ENCODE measurements at regions not wholly inside any gene's neighbourhood (a gene's known extent, or its start where the extent isn't known, plus 50 kb on each side); places are given as distances from the start of the nearest gene placed in this dataset.
A peak's percentile ranks its signal among the peaks of the same experiment; 100 is the strongest.

DNA sequence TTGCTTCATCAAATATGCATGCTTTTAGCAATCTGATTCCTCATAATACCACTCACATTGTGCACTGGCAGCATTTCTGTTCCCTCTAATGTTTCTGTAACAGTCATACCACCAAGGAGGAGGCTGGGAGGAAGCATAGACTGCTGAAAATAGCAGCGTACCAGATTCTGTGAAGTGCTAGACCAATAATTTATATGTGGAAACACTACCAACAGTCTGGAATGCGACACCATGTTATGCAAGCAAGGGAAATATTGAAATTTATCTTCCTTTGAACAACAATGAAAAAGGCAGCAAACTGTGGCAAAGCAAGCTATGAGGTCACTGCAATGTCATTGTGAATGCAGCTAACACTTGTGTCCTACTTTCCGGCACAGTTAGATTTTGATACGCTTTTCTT, 1388.0 kb downstream of the EFNB2 start:
- CTCF ChIA-PET, result interaction anchor here (1.3 to 1.4 kb wide), 2 partner anchors 9 to 10 kb away, joined by 3 read pairs; no protein-coding TSS in a partner anchor
- TF ChIP-seq CTCF (IDR thresholded peaks at IDR 0.05; ENCODE audit: control extremely low read depth, extremely low read depth, low read depth, missing control alignments), result no peak
- POLR2A ChIA-PET, result no interaction called here
- DNase-seq (ENCODE audit: extremely low spot score), result no peak

DNA sequence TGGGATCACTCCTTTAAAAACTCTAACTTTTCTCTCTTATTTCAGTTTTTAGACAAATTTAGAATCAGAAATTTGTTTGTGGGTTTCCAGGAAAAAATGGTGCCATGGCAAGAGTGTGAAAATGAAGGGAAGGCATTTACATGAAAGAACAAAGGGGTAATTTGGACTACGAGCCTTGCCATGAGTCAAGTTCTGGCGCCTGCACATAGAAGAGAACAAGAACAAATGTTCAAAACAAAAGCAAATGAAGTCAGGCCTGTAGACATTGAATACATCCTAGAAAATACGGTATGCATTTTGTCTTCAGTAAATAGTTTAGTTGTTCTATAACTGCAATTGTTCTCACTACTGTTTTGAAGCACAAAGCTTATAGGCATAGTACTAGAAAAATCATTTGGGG, 1390.5 kb downstream of the EFNB2 start:
- no peak for TF ChIP-seq CTCF (IDR thresholded peaks at IDR 0.05; ENCODE audit: control extremely low read depth, extremely low read depth, low read depth, missing control alignments)
- CTCF ChIA-PET, result interaction anchor here (1.1 to 1.5 kb wide), 4 partner anchors 13 to 168 kb away, joined by 3 read pairs; no protein-coding TSS in a partner anchor
- DNase-seq (ENCODE audit: extremely low spot score), result no peak
- POLR2A ChIA-PET, result no interaction called here

DNA sequence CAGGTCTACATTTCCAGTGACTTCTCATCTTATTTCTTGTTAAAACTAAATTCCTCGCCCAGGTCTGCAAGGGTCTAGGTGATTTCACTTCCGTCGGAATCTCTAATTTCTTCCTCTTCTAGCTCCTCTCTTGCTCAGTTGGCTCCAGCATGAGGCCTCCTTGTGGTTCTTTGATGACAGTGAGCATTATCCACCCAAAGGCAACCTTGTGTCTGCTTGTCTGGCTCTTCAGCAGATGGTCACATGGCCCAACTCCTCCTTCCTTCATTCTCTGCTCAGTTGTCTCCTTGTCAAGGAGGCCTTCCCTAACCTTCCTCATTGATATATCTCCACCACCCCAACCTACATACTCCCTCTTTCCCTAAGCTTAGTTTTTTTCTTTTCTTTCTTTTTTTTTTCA, 1391.4 kb downstream of the EFNB2 start:
- no peak for TF ChIP-seq CTCF (IDR thresholded peaks at IDR 0.05; ENCODE audit: control extremely low read depth, extremely low read depth, low read depth, missing control alignments)
- CTCF ChIA-PET, result interaction anchor here (1.3 to 1.4 kb wide), 2 partner anchors 14 to 17 kb away, joined by 4 read pairs; no protein-coding TSS in a partner anchor

DNA sequence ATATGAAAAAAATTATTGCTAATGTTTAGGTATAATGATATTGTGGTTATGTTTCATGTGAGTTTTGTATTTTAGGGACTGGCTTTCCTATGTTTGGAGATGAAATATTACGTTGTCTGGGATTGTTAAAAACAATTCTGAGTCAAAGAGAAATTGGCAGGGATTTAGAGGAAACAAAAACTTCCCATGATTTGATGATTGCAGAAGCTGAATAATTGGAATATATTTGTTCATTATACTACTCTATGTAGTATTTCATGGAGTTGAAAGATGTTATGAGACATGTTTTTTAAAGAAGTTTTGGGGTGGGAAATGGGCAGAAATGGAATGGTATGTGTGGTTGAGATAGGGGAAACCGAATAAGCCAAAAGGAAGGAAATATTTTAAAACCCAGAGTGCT, 1392.9 kb downstream of the EFNB2 start:
- ChIA-PET CTCF (interaction anchor here (0.9 to 1.4 kb wide), 3 partner anchors 9 to 1393 kb away, joined by 3 to 4 read pairs (median 3); partner anchors contain the start of gene EFNB2), POLR2A (no interaction called here)
- TF ChIP-seq CTCF (IDR thresholded peaks at IDR 0.05; ENCODE audit: control extremely low read depth, extremely low read depth, low read depth, missing control alignments), result no peak
- DNase-seq (ENCODE audit: extremely low spot score), result no peak

More for the DNA sequence above, 1391.4 kb downstream of the EFNB2 start:
- POLR2A ChIA-PET, result no interaction called here
- DNase-seq (ENCODE audit: extremely low spot score), result no peak

GRCh38 chr13:105139380-105140285, 1395.8 kb downstream of the EFNB2 start:
- peak; percentile 45 for TF ChIP-seq CTCF (IDR thresholded peaks at IDR 0.05; ENCODE audit: control extremely low read depth, extremely low read depth, low read depth, missing control alignments)
- CTCF ChIA-PET, result interaction anchor here (0.7 to 1.6 kb wide), 6 partner anchors 8 to 66 kb away, joined by 3 to 5 read pairs (median 3); no protein-coding TSS in a partner anchor
- DNase-seq (ENCODE audit: extremely low spot score), result peak; percentile 68
- POLR2A ChIA-PET, result no interaction called here

DNA sequence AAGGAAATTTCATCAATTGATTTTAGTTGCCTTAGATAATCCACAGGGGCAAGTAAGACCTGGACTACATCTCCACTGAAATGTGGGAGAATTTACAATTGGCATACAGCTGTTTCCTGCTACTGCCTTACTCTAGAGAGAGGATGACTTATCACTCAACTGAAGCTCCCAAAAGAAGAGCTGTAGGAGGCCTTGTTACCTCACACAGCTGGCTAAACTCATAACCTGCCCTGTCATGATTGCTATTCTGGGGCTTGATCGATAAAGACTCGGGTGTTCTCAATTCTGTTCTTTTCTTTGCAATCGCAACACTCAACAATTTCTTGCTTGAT, 1396.4 kb downstream of the EFNB2 start:
- no peak for TF ChIP-seq CTCF (IDR thresholded peaks at IDR 0.05; ENCODE audit: control extremely low read depth, extremely low read depth, low read depth, missing control alignments)
- ChIA-PET CTCF (interaction anchor here (0.9 to 1.6 kb wide), 4 partner anchors 8 to 65 kb away, joined by 3 to 5 read pairs (median 3); no protein-coding TSS in a partner anchor), POLR2A (no interaction called here)
- DNase-seq (ENCODE audit: extremely low spot score), result peak; percentile 15
